Keratinocyte (primary cell): ENCODE measurements at regions not wholly inside any gene's neighbourhood (a gene's known extent, or its start where the extent isn't known, plus 50 kb on each side); places are given as distances from the start of the nearest gene placed in this dataset.

Experiments used
- CTCF ChIP-seq, 3 experiments: IDR thresholded peaks in 1 of 3; conservative IDR thresholded peaks in 1 of 3; optimal IDR thresholded peaks in 1 of 3; 2 replicates in 2 of 3; 3 replicates in 1 of 3; pipeline versions ENCODE3 to v1.5.1; 2011; ENCODE audit warnings: low read length in 3 of 3, mild to moderate bottlenecking in 3 of 3, moderate library complexity in 2 of 3, control low read depth in 1 of 3, inconsistent platforms in 1 of 3; ENCODE audit not compliant: insufficient read depth in 2 of 3; ENCODE audit errors: extremely low read depth in 1 of 3
- EZH2 ChIP-seq: IDR thresholded peaks from one replicate; pipeline ENCODE4 v1.6.1; 2012; ENCODE audit warnings: inconsistent platforms, mild to moderate bottlenecking, low read length, moderate library complexity

DNA sequence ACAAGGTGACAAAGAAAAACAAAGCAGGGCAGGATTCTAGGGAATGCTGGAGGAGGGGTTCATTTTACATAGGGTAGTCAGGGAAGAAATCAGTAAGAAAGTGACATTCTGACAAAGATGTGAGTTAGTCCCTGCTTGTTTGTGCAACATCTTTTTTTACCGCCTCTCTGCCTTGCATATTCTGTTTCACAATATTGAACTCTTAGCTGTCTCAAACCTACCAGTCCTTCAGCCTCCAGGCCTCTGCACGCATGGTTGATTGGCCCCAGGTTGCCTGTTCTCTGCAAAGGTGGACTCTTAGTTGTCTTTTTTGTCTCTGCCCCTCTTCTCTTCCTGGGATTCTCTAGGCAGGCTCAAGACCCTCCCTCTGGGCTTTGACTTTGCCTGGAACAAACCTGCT is 152.2 kb upstream of the RUNX1 start:
- TF ChIP-seq CTCF (optimal IDR thresholded peaks at IDR 0.05 in 1 of 3, IDR thresholded peaks at IDR 0.05 in 1 of 3, conservative IDR thresholded peaks at IDR 0.05 in 1 of 3; ENCODE audit: extremely low read depth in 1 of 3, insufficient read depth in 2 of 3, low read length in 3 of 3) (no peak), EZH2 (no peak)
